ENCODE measurements at regions not wholly inside any gene's neighbourhood (a gene's known extent, or its start where the extent isn't known, plus 50 kb on each side); places are given as distances from the start of the nearest gene placed in this dataset.

DNA sequence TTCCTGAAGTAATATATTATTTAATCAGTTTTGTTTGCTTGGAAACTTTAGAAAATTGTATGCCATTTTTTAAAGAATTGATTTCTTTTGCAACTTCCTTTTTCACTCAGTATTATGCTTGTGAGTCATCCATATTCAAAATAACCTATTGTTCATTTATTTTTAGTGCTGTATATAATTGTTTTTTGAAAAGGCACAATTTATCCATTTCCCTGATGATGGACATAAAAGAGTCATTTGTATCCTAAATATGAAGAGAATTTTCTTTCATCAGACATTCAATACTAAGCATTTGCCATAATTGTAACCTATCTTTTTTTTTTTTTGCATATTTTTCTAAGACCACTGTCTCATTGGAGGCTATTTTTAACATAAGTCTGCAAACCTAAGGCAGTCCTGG, 134.1 kb upstream of the SERPINE2 start:
- Histone ChIP-seq H3K9ac (ENCODE audit: control insufficient read depth, insufficient read depth, low read length) (no peak overlapping the region), H3K79me2 (ENCODE audit: control insufficient read depth, insufficient read depth, low read length) (no peaks in the 10 kb centered on the region), H3K4me1 (ENCODE audit: control insufficient read depth, insufficient read depth, low read length) (no peaks in the 10 kb centered on the region), H3K4me3 (no peak overlapping the region), H3K4me2 (ENCODE audit: control insufficient read depth, insufficient read depth) (no peak overlapping the region), H3K27me3 (replicated peaks in 1 of 2; ENCODE audit: control insufficient read depth in 2 of 2, insufficient read depth in 2 of 2, low read length in 1 of 2) (no peaks in the 10 kb centered on the region; a peak in 1 of 4 replicates), H3K27ac (ENCODE audit: control insufficient read depth, insufficient read depth) (no peak overlapping the region), H3K9me3 (replicated peaks; ENCODE audit: control insufficient read depth, insufficient read depth, low read length) (no peaks in the 10 kb centered on the region), H4K20me1 (ENCODE audit: control insufficient read depth, insufficient read depth) (no peaks in the 10 kb centered on the region), H2AFZ (ENCODE audit: control insufficient read depth, low read depth, low read length) (no peak overlapping the region), H3K36me3 (ENCODE audit: control insufficient read depth in 2 of 2, insufficient read depth in 2 of 2, low read length in 1 of 2) (no peaks in the 10 kb centered on the region)
- in situ Hi-C loops (cut with MboI) (no loop called here), intact Hi-C loops (cut with micrococcal nuclease; ENCODE audit: unreplicated experiment) (no loop called here)
- DNase-seq (ENCODE audit: low read depth, low spot score): no peak
- ChIA-PET POLR2A (no interaction called here), SMC1A (ENCODE audit: uncharacterized antibody, unreplicated experiment) (no interaction called here), RAD21 (ENCODE audit: unreplicated experiment) (no interaction called here), CTCF (interaction anchor here (1.0 kb wide), 1 partner anchor 179 kb away, joined by 3 read pairs; no protein-coding TSS in a partner anchor)
- TF ChIP-seq SMAD5 (IDR thresholded peaks at IDR 0.05; ENCODE audit: low read depth): no peak
- TF ChIP-seq IRF4 (IDR thresholded peaks at IDR 0.05; ENCODE audit: low read depth, low read length): no peak
- TF ChIP-seq EGR1 (IDR thresholded peaks at IDR 0.05; ENCODE audit: borderline replicate concordance in 1 of 2, low read depth in 2 of 2, low read length in 2 of 2): no peak
- no peak for TF ChIP-seq NR2C1 (IDR thresholded peaks at IDR 0.05)
- no peak for TF ChIP-seq RAD51 (IDR thresholded peaks at IDR 0.05)
- TF ChIP-seq BCL11A (IDR thresholded peaks at IDR 0.05; ENCODE audit: low read depth, low read length): no peak
- TF ChIP-seq, protein P1, sequence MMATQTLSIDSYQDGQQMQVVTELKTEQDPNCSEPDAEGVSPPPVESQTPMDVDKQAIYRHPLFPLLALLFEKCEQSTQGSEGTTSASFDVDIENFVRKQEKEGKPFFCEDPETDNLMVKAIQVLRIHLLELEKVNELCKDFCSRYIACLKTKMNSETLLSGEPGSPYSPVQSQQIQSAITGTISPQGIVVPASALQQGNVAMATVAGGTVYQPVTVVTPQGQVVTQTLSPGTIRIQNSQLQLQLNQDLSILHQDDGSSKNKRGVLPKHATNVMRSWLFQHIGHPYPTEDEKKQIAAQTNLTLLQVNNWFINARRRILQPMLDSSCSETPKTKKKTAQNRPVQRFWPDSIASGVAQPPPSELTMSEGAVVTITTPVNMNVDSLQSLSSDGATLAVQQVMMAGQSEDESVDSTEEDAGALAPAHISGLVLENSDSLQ (IDR thresholded peaks at IDR 0.05): no peak
- TF ChIP-seq BHLHE40 (IDR thresholded peaks at IDR 0.05; ENCODE audit: borderline replicate concordance in 1 of 2, low read depth in 2 of 2, low read length in 1 of 2): no peak
- no peak for TF ChIP-seq ZNF24 (IDR thresholded peaks at IDR 0.05)
- TF ChIP-seq, protein P2, sequence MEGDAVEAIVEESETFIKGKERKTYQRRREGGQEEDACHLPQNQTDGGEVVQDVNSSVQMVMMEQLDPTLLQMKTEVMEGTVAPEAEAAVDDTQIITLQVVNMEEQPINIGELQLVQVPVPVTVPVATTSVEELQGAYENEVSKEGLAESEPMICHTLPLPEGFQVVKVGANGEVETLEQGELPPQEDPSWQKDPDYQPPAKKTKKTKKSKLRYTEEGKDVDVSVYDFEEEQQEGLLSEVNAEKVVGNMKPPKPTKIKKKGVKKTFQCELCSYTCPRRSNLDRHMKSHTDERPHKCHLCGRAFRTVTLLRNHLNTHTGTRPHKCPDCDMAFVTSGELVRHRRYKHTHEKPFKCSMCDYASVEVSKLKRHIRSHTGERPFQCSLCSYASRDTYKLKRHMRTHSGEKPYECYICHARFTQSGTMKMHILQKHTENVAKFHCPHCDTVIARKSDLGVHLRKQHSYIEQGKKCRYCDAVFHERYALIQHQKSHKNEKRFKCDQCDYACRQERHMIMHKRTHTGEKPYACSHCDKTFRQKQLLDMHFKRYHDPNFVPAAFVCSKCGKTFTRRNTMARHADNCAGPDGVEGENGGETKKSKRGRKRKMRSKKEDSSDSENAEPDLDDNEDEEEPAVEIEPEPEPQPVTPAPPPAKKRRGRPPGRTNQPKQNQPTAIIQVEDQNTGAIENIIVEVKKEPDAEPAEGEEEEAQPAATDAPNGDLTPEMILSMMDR (IDR thresholded peaks at IDR 0.05 in 2 of 3, conservative IDR thresholded peaks at IDR 0.05 in 1 of 3; ENCODE audit: control insufficient read depth in 2 of 3, extremely low read depth in 1 of 3, insufficient read depth in 1 of 3, low read depth in 3 of 3, low read length in 3 of 3): no peak
- TF ChIP-seq, protein P3, sequence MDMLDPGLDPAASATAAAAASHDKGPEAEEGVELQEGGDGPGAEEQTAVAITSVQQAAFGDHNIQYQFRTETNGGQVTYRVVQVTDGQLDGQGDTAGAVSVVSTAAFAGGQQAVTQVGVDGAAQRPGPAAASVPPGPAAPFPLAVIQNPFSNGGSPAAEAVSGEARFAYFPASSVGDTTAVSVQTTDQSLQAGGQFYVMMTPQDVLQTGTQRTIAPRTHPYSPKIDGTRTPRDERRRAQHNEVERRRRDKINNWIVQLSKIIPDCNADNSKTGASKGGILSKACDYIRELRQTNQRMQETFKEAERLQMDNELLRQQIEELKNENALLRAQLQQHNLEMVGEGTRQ (IDR thresholded peaks at IDR 0.05; ENCODE audit: borderline replicate concordance, low read depth, low read length): no peak
- no peak for TF ChIP-seq ZBTB4 (CRISPR knock-in tag; IDR thresholded peaks at IDR 0.05)
- TF ChIP-seq NFYA (IDR thresholded peaks at IDR 0.05; ENCODE audit: borderline replicate concordance, low read depth, low read length): no peak
- TF ChIP-seq BCL3 (IDR thresholded peaks at IDR 0.05; ENCODE audit: borderline replicate concordance, insufficient read depth, low read depth, low read length, poor library complexity, severe bottlenecking): no peak
- no peak for ATAC-seq
- no TSS peak for BruUV-seq (replicated peaks)
- FAIRE-seq: no peak

All from GM12878 (cell line).